Mesenchymal stem cell (in vitro differentiated cells and primary cell): ENCODE measurements at regions not wholly inside any gene's neighbourhood (a gene's known extent, or its start where the extent isn't known, plus 50 kb on each side); places are given as distances from the start of the nearest gene placed in this dataset.
A peak's percentile ranks its signal among the peaks of the same experiment; 100 is the strongest.

Experiments used
- DNase-seq: peaks from one replicate; pipeline ENCODE4 v3.0.0-alpha.2; 2013
- H2AFZ ChIP-seq: one replicate; pipeline ENCODE4 v1.6.1; 2013; ENCODE audit warnings: low read depth, mild to moderate bottlenecking, control low read depth, inconsistent platforms, low read length, moderate library complexity
- H2AK5ac ChIP-seq: 2 replicates; pipeline ENCODE4 v1.6.1; 2013; ENCODE audit warnings: low read length, moderate library complexity, mild to moderate bottlenecking, inconsistent platforms; ENCODE audit not compliant: severe bottlenecking
- H2BK120ac ChIP-seq: one replicate; pipeline ENCODE4 v1.6.1; 2013; ENCODE audit warnings: low read depth, mild to moderate bottlenecking, inconsistent platforms, low read length, moderate library complexity
- H2BK12ac ChIP-seq, 2 experiments: one replicate each; pipeline ENCODE4 v1.6.1; 2013; ENCODE audit warnings: inconsistent platforms in 2 of 2, low read length in 2 of 2, mild to moderate bottlenecking in 2 of 2, moderate library complexity in 2 of 2, control low read depth in 1 of 2
- H2BK15ac ChIP-seq: one replicate; pipeline ENCODE4 v1.6.1; 2013; ENCODE audit warnings: mild to moderate bottlenecking, low read depth, inconsistent platforms; ENCODE audit not compliant: poor library complexity, severe bottlenecking
- H2BK5ac ChIP-seq: 2 replicates; pipeline ENCODE4 v1.6.1; 2013; ENCODE audit warnings: low read depth, mild to moderate bottlenecking, low read length, control low read depth, inconsistent platforms; ENCODE audit not compliant: poor library complexity, severe bottlenecking
- H3K14ac ChIP-seq, 2 experiments: one replicate each; pipeline ENCODE4 v1.6.1; 2013; ENCODE audit warnings: inconsistent platforms in 2 of 2, low read length in 2 of 2, control low read depth in 1 of 2, mild to moderate bottlenecking in 1 of 2, moderate library complexity in 1 of 2
- H3K18ac ChIP-seq, 2 experiments: one replicate each; pipeline ENCODE4 v1.6.1; 2013; ENCODE audit warnings: inconsistent platforms in 2 of 2, low read length in 2 of 2, control low read depth in 1 of 2, low read depth in 1 of 2, mild to moderate bottlenecking in 1 of 2
- H3K23ac ChIP-seq, 2 experiments: one replicate each; pipeline ENCODE4 v1.6.1; 2013; ENCODE audit warnings: inconsistent platforms in 2 of 2, low read length in 2 of 2, mild to moderate bottlenecking in 2 of 2, moderate library complexity in 2 of 2, control low read depth in 1 of 2
- H3K27ac ChIP-seq: 2 replicates; pipeline ENCODE4 v1.5.1; 2013; ENCODE audit warnings: mild to moderate bottlenecking, moderate library complexity, low read length, control low read depth, inconsistent platforms; ENCODE audit not compliant: poor library complexity, severe bottlenecking
- H3K27me3 ChIP-seq, 2 experiments: 2 replicates each; pipeline versions ENCODE4 v1.6.1 to v1.7.0; 2013; ENCODE audit warnings: low read length in 2 of 2, mild to moderate bottlenecking in 2 of 2, moderate library complexity in 2 of 2, control low read depth in 1 of 2, inconsistent platforms in 1 of 2; ENCODE audit not compliant: control insufficient read depth in 1 of 2, insufficient read depth in 1 of 2
- H3K36me3 ChIP-seq, 2 experiments: 2 replicates each; pipeline versions ENCODE4 v1.6.1 to v1.7.0; 2013; ENCODE audit warnings: low read length in 2 of 2, control low read depth in 1 of 2, inconsistent platforms in 1 of 2, low read depth in 1 of 2, mild to moderate bottlenecking in 1 of 2; ENCODE audit not compliant: insufficient read depth in 2 of 2, control insufficient read depth in 1 of 2
- H3K4ac ChIP-seq, 2 experiments: one replicate each; pipeline ENCODE4 v1.6.1; 2013; ENCODE audit warnings: inconsistent platforms in 2 of 2, low read length in 2 of 2, mild to moderate bottlenecking in 2 of 2, moderate library complexity in 2 of 2, control low read depth in 1 of 2, low read depth in 1 of 2
- H3K4me1 ChIP-seq: 2 replicates; pipeline ENCODE4 v1.6.1; 2013; ENCODE audit warnings: low read depth, low read length, control low read depth; ENCODE audit not compliant: control insufficient read depth, insufficient read depth
- H3K4me2 ChIP-seq: 2 replicates; pipeline ENCODE4 v1.6.1; 2013; ENCODE audit warnings: low read length, mild to moderate bottlenecking, inconsistent platforms; ENCODE audit not compliant: poor library complexity, severe bottlenecking
- H3K4me3 ChIP-seq, 2 experiments: 2 replicates each; pipeline versions ENCODE4 v1.5.1 to v1.7.0; 2013; ENCODE audit warnings: low read length in 2 of 2, mild to moderate bottlenecking in 2 of 2, control low read depth in 1 of 2, low read depth in 1 of 2; ENCODE audit not compliant: insufficient read depth in 1 of 2
- H3K79me1 ChIP-seq: replicated peaks from 2 replicates; pipeline ENCODE4 v1.6.1; 2013; ENCODE audit warnings: mild to moderate bottlenecking, control low read depth, low read length, inconsistent platforms; ENCODE audit not compliant: poor library complexity, severe bottlenecking
- H3K9ac ChIP-seq: 2 replicates; pipeline ENCODE4 v1.7.0; 2013; ENCODE audit warnings: mild to moderate bottlenecking, low read length, moderate library complexity
- H3K9me3 ChIP-seq: 2 replicates; pipeline ENCODE4 v1.7.0; 2013; ENCODE audit warnings: mild to moderate bottlenecking, low read length; ENCODE audit not compliant: control insufficient read depth
- H4K8ac ChIP-seq: one replicate; pipeline ENCODE4 v1.6.1; 2013; ENCODE audit warnings: inconsistent platforms, mild to moderate bottlenecking, low read length, moderate library complexity
- H4K91ac ChIP-seq: one replicate; pipeline ENCODE4 v1.6.1; 2013; ENCODE audit warnings: mild to moderate bottlenecking, low read length, inconsistent platforms
- WGBS: methylation state at CpG from one replicate; pipeline ENCODE4 v1.1.7; 2013; ENCODE audit warnings: mixed read lengths; 5-methylcytosine and 5-hydroxymethylcytosine counted together

- Histone ChIP-seq H2BK120ac (no peak overlapping the region), H3K36me3 (no peaks in the 10 kb centered on the region), H3K4me3 (no peak overlapping the region), H3K4me2 (no peak overlapping the region), H2BK15ac (no peak overlapping the region), H2BK12ac (no peak overlapping the region), H3K9ac (no peak overlapping the region), H3K9me3 (no peaks in the 10 kb centered on the region), H4K91ac (no peak overlapping the region), H3K14ac (no peak overlapping the region), H2BK5ac (no peak overlapping the region), H3K23ac (no peak overlapping the region), H2AFZ (no peak overlapping the region), H3K4ac (no peak overlapping the region), H2AK5ac (no peak overlapping the region), H3K18ac (no peak overlapping the region), H4K8ac (no peak overlapping the region), H3K27ac (no peak overlapping the region), H3K27me3 (peaks cover 0 to 7% of the 10 kb centered on the region in 2 experiments), H3K79me1 (no peaks in the 10 kb centered on the region), H3K4me1 (peaks cover 2% of the 10 kb centered on the region)
- DNase-seq: no peak
- WGBS: 91% methylated on average over 8 of the region's 8 CpGs
Measured at GRCh38 chr6:150749091-150749670, 116.3 kb upstream of the MTHFD1L start.

- H4K8ac ChIP-seq: no peak overlapping the region
- H3K9ac ChIP-seq: no peak overlapping the region
- no peak overlapping the region for H3K27ac ChIP-seq
- no peaks in the 10 kb centered on the region for H3K36me3 ChIP-seq
- no peak for DNase-seq
- H2AFZ ChIP-seq: no peak overlapping the region
- H2BK15ac ChIP-seq: no peak overlapping the region
- no peak overlapping the region for H3K4ac ChIP-seq
- no peak overlapping the region for H2BK12ac ChIP-seq
- H2BK5ac ChIP-seq: no peak overlapping the region
- no peak overlapping the region for H3K4me3 ChIP-seq
- 84% methylated on average over 2 of the region's 3 CpGs for WGBS
- H4K91ac ChIP-seq: no peak overlapping the region
- H3K23ac ChIP-seq: no peak overlapping the region
- H2BK120ac ChIP-seq: no peak overlapping the region
- H3K4me2 ChIP-seq: no peak overlapping the region
- H3K14ac ChIP-seq: no peak overlapping the region
- H3K27me3 ChIP-seq: peaks cover 0 to 7% of the 10 kb centered on the region in 2 experiments
- H3K4me1 ChIP-seq: peaks cover 4% of the 10 kb centered on the region
- H3K9me3 ChIP-seq: no peaks in the 10 kb centered on the region
- no peak overlapping the region for H3K18ac ChIP-seq
- no peaks in the 10 kb centered on the region for H3K79me1 ChIP-seq
- no peak overlapping the region for H2AK5ac ChIP-seq
Measured at GRCh38 chr6:150751296-150751695, 114.2 kb upstream of the MTHFD1L start.

GRCh38 chr6:150752409-150752808, 113.1 kb upstream of the MTHFD1L start:
- WGBS: 90% methylated on average over 1 of the region's 2 CpGs
- no peak overlapping the region for H2BK120ac ChIP-seq
- H2AFZ ChIP-seq: no peak overlapping the region

GRCh38 chr6:150753371-150754064, 112.0 kb upstream of the MTHFD1L start:
- DNase-seq: no peak
- Histone ChIP-seq H3K36me3 (no peaks in the 10 kb centered on the region), H3K18ac (no peak overlapping the region), H3K27ac (no peak overlapping the region), H4K91ac (no peak overlapping the region), H2AK5ac (no peak overlapping the region), H2BK12ac (no peak overlapping the region), H3K4me3 (no peak overlapping the region), H3K14ac (no peak overlapping the region), H3K4me2 (peak overlapping the region; percentile 45), H3K4me1 (peaks cover 4% of the 10 kb centered on the region), H3K9me3 (no peaks in the 10 kb centered on the region), H3K27me3 (peaks cover 0 to 7% of the 10 kb centered on the region in 2 experiments), H4K8ac (no peak overlapping the region), H2AFZ (no peak overlapping the region), H2BK120ac (no peak overlapping the region), H3K23ac (no peak overlapping the region), H3K79me1 (no peaks in the 10 kb centered on the region), H3K9ac (no peak overlapping the region), H2BK5ac (no peak overlapping the region), H2BK15ac (no peak overlapping the region), H3K4ac (no peak overlapping the region)
- WGBS: 16% methylated on average over 14 of the region's 14 CpGs

More at GRCh38 chr6:150752409-150752808, 113.1 kb upstream of the MTHFD1L start:
- Histone ChIP-seq H2AK5ac (no peak overlapping the region), H4K91ac (no peak overlapping the region), H3K4ac (no peak overlapping the region), H3K9me3 (no peaks in the 10 kb centered on the region), H3K4me3 (no peak overlapping the region), H4K8ac (no peak overlapping the region), H3K9ac (no peak overlapping the region), H3K36me3 (no peaks in the 10 kb centered on the region), H2BK5ac (no peak overlapping the region), H3K4me2 (no peak overlapping the region), H3K18ac (no peak overlapping the region), H3K27me3 (peaks cover 0 to 7% of the 10 kb centered on the region in 2 experiments), H3K79me1 (no peaks in the 10 kb centered on the region), H2BK12ac (no peak overlapping the region), H3K23ac (no peak overlapping the region), H2BK15ac (no peak overlapping the region), H3K27ac (no peak overlapping the region), H3K14ac (no peak overlapping the region), H3K4me1 (peaks cover 4% of the 10 kb centered on the region)
- no peak for DNase-seq
